GM19468 (cell line): ENCODE measurements at regions not wholly inside any gene's neighbourhood (a gene's known extent, or its start where the extent isn't known, plus 50 kb on each side); places are given as distances from the start of the nearest gene placed in this dataset.

Experiments used
- ATAC-seq: cut with Tn5 transposase; IDR thresholded peaks from one replicate; pipeline ENCODE4 v1.9.1; 2021; ENCODE audit warnings: mild to moderate bottlenecking, moderate library complexity, moderate number of reproducible peaks; ENCODE audit not compliant: unreplicated experiment; ENCODE audit errors: extremely low read depth

- ATAC-seq: no peak
Measured at GRCh38 chr6:153898360-153899059, 140.5 kb upstream of the OPRM1 start.

DNA sequence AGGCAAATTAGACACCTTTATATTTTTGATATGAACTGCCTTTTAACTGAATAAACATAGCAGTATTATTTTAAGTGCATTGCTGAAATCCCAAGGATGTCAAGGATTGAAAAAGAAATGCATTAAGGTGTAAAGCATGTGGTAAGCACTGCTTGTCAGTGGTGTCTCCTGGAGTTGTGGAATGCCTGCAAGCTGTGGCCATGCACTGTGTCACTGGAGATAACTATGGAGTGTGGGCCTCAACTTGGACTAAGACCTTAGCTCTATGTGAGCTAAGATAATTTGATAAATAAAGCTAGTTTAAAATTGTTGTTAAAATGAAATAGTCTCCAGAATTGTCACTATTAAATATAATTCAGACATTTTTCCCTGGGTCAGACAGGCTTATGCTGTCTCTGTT, 156.6 kb upstream of the OPRM1 start:
- no peak for ATAC-seq

DNA sequence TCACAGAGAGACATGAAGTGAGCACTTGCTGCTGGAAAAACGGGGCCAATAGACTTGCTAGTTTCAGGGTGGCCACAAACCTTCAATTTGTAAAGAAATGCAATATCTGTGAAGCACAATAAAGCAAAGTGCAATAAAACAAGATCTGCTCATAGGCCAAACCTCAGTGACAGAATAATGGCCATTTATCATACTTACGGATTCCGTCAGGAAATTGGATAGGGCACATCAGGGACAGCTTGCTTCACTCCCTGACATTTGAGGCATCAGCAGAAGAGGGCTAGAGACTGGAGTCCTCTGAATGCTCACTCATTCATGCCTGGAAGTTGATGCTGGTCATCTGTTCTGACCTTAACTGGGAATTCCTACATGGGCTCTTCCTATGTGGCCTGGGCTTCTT, 165.5 kb upstream of the OPRM1 start:
- no peak for ATAC-seq

DNA sequence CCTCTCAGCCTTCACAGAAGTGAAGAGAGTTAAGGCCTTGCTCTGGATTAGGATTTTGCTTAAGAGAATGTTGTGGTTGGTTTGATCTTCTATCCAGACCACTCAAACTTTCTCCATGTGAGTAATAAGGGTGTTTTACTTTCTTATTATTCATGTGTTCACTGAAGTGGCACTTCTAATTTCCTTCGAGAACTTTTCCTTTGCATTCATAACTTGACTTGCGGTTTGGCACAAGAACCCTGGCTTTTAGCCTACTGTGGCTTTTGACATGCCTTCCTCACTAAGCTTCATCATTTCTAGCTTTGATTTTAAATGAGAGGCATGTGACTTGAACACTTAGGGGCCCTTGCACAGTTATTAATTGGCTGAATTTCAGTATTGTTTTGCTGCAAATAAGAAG, 166.1 kb upstream of the OPRM1 start:
- ATAC-seq: no peak

DNA sequence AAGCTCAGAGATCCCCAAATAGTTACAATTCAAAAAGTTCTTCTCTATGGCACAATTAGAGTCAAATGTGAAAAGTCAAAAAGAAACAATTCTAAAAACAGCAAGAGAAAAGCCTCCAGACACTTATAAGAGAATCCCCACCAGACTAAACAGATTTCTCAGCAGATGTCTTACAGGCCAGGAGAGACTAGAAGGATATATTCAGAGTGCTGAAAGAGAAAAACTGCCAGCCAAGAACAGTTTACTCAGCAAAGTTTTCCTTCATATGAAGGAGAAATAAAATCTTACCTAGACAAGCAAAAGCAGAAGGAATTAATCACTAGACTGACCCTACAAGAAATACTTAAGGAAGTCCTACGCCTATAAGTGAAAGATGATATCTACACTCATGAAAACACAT, 176.1 kb upstream of the OPRM1 start:
- ATAC-seq: no peak

- ATAC-seq: no peak
Measured at GRCh38 chr6:153862139-153862538, 176.9 kb upstream of the OPRM1 start.

GRCh38 chr6:153858529-153858928, 180.5 kb upstream of the OPRM1 start:
- peak; percentile 32 for ATAC-seq

- ATAC-seq: no peak
Measured at GRCh38 chr6:153856929-153857376, 182.1 kb upstream of the OPRM1 start.

DNA sequence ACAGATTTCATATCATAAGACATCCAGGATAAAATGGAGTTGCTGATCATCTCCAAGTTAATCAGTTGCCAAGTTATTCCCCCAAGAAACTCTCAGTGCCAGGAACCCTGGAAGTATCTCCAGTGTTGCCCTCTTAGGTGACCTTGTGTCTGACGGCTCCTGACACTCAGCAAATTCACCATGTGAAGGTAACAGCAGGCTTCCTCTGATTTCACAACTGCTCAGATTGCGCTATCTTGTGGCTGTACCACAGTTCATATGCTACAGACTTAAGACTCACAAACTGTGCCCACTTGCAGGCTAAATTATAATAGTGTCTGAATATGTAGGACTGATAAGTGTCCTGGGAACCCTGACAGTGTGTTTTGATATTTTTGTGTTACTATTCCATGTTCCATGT, 186.6 kb upstream of the OPRM1 start:
- ATAC-seq: no peak

DNA sequence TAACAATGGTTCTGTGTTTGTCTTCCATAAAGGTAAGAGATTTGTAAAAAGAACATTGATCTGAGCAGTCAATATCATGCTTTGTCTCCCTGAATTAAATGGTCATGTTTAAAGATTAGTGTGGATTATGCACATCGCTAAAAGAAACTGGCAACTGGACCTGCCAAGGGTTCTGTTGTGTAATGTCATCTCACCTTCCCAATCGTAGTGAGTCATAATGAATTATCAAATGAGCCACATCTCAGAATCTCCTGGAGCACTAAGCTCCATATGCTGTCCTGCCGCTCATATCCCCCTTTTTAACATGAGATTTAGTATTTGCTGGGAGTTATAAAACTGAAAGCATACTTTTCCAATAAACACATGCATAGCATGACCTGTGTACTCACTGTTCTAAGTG, 187.0 kb upstream of the OPRM1 start:
- ATAC-seq: no peak

DNA sequence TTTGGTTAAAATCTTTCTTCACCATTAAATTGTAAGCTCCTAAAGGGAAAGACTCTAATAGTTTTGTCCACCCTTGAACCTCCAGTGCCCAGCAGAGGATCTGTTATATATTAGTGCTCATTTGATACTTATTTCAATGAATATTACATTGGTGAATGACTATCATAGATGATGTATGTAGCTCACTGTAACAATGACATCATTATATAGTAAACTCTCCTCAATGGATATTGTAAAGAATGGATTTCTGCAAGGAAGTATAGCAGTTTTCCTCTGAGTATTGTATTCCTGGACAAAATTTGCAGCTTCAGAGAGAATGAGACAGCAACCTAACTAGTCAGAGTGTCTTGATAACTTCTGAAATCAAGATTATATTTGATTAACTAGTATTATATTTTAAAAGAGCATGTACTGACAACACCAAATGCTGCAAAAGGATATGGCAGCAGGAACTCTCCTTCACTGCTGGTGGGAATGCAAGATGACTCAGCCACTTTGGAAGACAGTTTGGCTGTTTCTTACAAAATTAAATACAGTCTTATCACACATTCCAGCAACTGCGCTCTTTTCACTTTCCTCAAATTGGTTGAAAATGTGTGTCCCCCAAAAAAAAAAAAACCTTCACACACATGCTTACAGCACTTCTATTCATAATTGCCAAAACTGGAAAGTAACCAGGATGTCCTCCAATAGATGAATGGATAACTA, 189.8 kb upstream of the OPRM1 start:
- no peak for ATAC-seq

GRCh38 chr6:153843420-153843819, 195.6 kb upstream of the OPRM1 start:
- no peak for ATAC-seq

GRCh38 chr6:153842491-153842890, 196.5 kb upstream of the OPRM1 start:
- no peak for ATAC-seq

GRCh38 chr6:153840039-153840850, 198.8 kb upstream of the OPRM1 start:
- no peak for ATAC-seq

GRCh38 chr6:153832543-153832942, 206.5 kb upstream of the OPRM1 start:
- ATAC-seq: no peak

GRCh38 chr6:153831350-153832078, 207.5 kb upstream of the OPRM1 start:
- ATAC-seq: no peak

- ATAC-seq: no peak
Measured at GRCh38 chr6:153817173-153817572, 221.9 kb upstream of the OPRM1 start.

GRCh38 chr6:153816366-153816765, 222.7 kb upstream of the OPRM1 start:
- ATAC-seq: no peak

DNA sequence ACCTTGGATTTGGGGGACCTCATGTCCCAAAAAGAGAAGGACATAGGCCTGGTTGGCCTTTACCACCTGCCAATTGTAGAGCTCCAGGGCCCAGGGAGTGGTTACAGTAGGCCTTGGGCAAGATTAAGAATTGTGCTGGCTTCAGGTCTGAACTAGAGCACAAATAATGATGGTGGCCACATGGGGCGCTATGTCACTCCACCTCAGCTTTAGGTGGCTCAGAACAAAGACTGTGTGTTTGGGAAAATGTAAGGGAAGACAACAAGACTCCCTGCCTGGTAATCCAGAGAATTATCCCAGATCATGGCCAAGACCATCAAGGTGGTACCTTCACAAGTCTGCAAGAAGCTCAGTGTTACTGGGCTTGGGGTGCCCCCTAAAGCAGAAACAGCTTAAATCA, 224.9 kb upstream of the OPRM1 start:
- ATAC-seq: no peak

DNA sequence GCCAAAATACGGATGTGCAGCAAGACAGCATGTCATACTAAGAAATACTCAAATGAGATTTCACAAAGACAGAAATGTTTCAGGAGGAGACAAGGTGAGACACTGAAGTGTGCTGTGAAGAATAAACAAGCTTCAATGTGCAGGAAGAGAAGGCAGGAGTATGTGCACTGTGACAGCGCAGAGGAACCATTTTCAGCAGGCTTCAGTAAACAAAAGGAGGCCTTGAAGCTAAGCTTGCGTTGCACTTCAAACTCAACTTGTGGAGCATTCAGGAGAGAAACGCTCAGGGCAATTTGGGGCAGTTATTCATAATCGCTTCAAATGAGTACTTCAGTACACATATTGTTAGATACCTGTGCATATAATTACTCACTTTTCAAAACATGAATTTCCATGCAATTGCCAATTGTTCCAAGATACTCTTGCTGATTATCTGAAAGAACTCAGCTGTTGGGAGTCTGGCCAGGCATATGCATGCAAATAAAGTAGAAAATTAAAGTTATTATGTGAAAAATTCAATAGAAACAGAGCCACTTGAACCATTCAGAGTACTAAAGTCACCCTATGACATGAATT, 234.2 kb upstream of the OPRM1 start:
- ATAC-seq: no peak
